ENCODE measurements at regions not wholly inside any gene's neighbourhood (a gene's known extent, or its start where the extent isn't known, plus 50 kb on each side); places are given as distances from the start of the nearest gene placed in this dataset.

DNA sequence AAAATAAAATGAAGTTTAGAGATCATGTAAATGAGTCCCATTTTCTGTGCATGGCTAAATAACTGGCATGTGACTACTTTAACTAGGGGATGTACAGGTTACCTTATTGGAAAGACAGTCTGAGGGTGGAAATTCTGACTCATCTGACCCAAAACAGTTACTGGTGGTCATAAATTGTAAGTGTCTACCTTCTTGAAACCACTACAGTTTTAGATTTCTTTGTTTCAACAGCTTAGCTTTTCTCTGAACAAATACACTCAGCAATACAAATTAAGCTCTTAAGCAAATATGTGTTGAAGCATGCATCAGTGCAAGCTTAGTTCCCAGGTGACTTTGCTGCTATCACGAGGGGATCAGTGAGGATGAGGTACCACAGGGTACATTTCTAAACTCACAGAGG is 60.7 kb upstream of the PGM2 start:
- no peaks in the 10 kb centered on the region for H3K27me3 Mint-ChIP-seq (ENCODE audit: low read depth)
- TF ChIP-seq, protein P1, sequence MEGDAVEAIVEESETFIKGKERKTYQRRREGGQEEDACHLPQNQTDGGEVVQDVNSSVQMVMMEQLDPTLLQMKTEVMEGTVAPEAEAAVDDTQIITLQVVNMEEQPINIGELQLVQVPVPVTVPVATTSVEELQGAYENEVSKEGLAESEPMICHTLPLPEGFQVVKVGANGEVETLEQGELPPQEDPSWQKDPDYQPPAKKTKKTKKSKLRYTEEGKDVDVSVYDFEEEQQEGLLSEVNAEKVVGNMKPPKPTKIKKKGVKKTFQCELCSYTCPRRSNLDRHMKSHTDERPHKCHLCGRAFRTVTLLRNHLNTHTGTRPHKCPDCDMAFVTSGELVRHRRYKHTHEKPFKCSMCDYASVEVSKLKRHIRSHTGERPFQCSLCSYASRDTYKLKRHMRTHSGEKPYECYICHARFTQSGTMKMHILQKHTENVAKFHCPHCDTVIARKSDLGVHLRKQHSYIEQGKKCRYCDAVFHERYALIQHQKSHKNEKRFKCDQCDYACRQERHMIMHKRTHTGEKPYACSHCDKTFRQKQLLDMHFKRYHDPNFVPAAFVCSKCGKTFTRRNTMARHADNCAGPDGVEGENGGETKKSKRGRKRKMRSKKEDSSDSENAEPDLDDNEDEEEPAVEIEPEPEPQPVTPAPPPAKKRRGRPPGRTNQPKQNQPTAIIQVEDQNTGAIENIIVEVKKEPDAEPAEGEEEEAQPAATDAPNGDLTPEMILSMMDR (IDR thresholded peaks at IDR 0.05), result no peak
- H3K27ac Mint-ChIP-seq (ENCODE audit: unreplicated experiment), result no peak overlapping the region
- H3K9me3 Mint-ChIP-seq (ENCODE audit: low read depth), result no peaks in the 10 kb centered on the region
- no peaks in the 10 kb centered on the region for H3K36me3 Mint-ChIP-seq (ENCODE audit: low read depth)
- H3K4me1 Mint-ChIP-seq (ENCODE audit: low read depth), result peaks cover 3% of the 10 kb centered on the region
- no peak for DNase-seq (ENCODE audit: low spot score)
- H3K4me3 Mint-ChIP-seq (ENCODE audit: unreplicated experiment), result no peak overlapping the region

DNA sequence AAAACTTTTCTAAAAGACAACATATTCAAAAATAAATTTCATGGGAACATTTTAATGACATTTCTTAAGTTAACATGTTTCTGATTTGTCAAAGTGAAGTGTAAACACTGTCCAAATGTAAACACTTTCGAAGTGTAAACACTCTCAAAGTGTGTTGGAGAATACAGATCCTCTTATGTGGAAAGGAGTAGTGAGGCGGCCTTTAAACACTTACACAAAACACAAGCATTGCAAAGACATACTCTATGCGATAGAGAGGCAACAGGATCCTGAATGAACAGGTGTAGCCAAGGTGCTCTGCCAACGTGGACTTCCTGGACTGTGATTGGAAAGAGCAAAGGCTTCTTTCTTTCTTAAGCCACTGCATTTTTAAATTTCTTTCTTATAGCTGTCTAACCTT is 62.7 kb upstream of the PGM2 start:
- H3K27me3 Mint-ChIP-seq (ENCODE audit: low read depth), result no peaks in the 10 kb centered on the region
- no peak overlapping the region for H3K27ac Mint-ChIP-seq (ENCODE audit: unreplicated experiment)
- H3K4me1 Mint-ChIP-seq (ENCODE audit: low read depth), result peaks cover 3% of the 10 kb centered on the region
- no peak overlapping the region for H3K4me3 Mint-ChIP-seq (ENCODE audit: unreplicated experiment)
- no peak for DNase-seq (ENCODE audit: low spot score)
- H3K36me3 Mint-ChIP-seq (ENCODE audit: low read depth), result no peaks in the 10 kb centered on the region
- TF ChIP-seq, protein P1 (IDR thresholded peaks at IDR 0.05), result no peak
- no peaks in the 10 kb centered on the region for H3K9me3 Mint-ChIP-seq (ENCODE audit: low read depth)

DNA sequence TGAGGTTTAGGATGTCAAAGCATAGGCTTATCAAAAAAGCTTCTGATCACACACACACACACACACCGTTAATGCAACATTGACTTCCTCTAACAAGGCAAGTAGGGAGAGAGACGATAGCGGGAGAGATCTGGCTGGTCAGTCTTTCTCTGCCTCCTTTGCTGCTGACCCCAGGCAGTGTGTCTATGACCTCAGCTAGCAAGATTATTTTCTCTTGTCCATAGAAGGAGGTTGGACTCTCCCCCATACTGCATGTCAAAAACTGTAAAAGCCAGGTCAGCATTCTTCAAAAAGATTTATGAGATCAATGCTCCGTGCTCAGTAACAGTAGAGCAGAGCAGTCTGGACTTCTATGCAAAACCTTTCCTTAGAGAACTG is 63.5 kb upstream of the PGM2 start:
- Mint-ChIP-seq H3K27me3 (ENCODE audit: low read depth) (no peaks in the 10 kb centered on the region), H3K36me3 (ENCODE audit: low read depth) (no peaks in the 10 kb centered on the region), H3K4me1 (ENCODE audit: low read depth) (peaks cover 11% of the 10 kb centered on the region), H3K27ac (ENCODE audit: unreplicated experiment) (no peak overlapping the region), H3K4me3 (ENCODE audit: unreplicated experiment) (no peak overlapping the region), H3K9me3 (ENCODE audit: low read depth) (no peaks in the 10 kb centered on the region)
- TF ChIP-seq, protein P1 (IDR thresholded peaks at IDR 0.05), result no peak
- no peak for DNase-seq (ENCODE audit: low spot score)

DNA sequence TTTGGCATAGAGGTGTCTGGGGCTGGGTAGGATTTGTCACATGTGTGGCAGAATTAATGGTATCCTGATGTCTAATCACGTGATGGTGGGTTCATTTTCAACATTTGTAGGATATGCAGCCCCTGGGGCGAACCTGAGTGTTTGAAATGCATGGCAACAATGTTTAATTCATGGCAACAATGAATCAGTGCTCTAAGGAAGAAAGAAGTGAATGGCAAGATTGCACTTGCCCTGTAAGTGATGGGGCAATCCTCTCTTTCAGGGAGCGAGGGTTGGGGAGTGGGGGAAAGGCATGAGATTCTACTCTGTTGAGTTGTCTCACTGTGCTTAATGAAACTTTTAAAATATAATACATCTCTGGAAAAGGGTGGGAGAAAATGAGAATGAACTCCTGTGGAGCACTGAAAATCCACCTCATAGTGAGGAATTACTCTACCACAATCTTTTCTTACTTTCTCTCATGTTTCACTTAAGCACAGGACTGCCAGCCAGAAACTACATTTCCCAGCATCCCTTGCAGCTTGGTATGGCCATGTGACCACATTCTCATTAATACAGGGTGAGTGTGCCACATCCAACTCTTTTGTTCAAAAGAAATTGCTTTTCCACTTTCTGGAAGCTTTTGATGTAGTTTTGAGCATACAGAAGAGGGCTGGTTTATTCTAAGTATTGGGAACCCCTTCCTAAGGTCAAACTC is 64.0 kb upstream of the PGM2 start:
- H3K27ac Mint-ChIP-seq (ENCODE audit: unreplicated experiment), result no peak overlapping the region
- DNase-seq (ENCODE audit: low spot score), result no peak
- H3K9me3 Mint-ChIP-seq (ENCODE audit: low read depth), result no peaks in the 10 kb centered on the region
- TF ChIP-seq, protein P1 (IDR thresholded peaks at IDR 0.05), result no peak
- H3K27me3 Mint-ChIP-seq (ENCODE audit: low read depth), result no peaks in the 10 kb centered on the region
- no peaks in the 10 kb centered on the region for H3K36me3 Mint-ChIP-seq (ENCODE audit: low read depth)
- H3K4me1 Mint-ChIP-seq (ENCODE audit: low read depth), result peaks cover 15% of the 10 kb centered on the region
- H3K4me3 Mint-ChIP-seq (ENCODE audit: unreplicated experiment), result no peak overlapping the region

DNA sequence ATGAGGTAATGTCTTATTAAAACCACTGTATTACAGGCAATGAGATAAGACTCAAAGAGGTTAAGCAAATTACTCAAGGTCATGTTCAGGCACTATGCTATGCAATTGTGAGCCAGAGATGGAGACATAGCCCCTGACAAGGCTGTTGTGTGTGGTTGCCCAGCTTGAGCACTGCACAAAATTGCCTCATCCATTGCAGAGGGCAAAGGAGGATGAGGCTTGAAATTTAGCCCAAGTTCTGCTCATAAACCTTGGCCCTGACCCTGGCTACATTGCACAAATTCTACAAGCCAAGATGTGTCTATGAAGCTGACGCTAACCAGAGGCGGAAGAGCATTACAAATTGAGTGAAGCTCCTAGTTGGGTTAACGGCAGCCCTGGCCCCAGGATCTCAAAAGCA is 65.6 kb upstream of the PGM2 start:
- TF ChIP-seq, protein P1 (IDR thresholded peaks at IDR 0.05), result no peak
- Mint-ChIP-seq H3K4me3 (ENCODE audit: unreplicated experiment) (no peak overlapping the region), H3K9me3 (ENCODE audit: low read depth) (no peaks in the 10 kb centered on the region), H3K27me3 (ENCODE audit: low read depth) (no peaks in the 10 kb centered on the region), H3K4me1 (ENCODE audit: low read depth) (peaks cover 15% of the 10 kb centered on the region), H3K36me3 (ENCODE audit: low read depth) (no peaks in the 10 kb centered on the region), H3K27ac (ENCODE audit: unreplicated experiment) (no peak overlapping the region)
- DNase-seq (ENCODE audit: low spot score), result no peak
